NCI-H82 treated with DMSO at 0.1 percent for 48 hours (cell line): ENCODE measurements at regions not wholly inside any gene's neighbourhood (a gene's known extent, or its start where the extent isn't known, plus 50 kb on each side); places are given as distances from the start of the nearest gene placed in this dataset.

Source experiments
- DNase-seq: peaks from one replicate; lab custom pipeline; 2025; ENCODE audit not compliant: unreplicated experiment; lab: John Stamatoyannopoulos, UW

DNA sequence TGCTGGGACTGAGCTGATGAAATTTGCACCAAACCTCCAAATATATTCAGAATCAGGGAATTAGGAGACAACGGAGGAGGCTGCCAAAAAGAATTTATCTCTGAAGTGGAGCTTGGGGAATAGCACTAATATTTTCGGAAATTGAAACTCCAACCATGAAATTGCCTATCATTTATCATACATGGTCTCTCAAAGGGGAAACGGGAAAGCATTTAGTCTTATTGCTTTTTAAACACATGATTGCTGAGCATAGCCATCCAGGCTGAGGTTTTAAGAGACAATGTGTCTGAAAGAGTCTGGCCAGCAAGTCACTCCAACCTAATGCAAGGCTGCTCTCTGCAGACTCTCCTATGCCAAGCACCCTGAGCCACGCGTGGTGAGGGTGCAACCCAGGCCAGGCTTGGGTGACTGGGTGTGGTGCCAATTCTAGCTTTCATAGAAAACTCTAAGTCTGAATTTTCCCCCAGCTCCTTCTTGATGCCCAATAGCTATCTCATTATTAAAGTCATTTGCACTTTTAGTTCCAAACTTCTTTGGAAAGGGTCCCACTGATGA lies 200.2 kb downstream of the RPLP1 start:
- no peak for DNase-seq

DNA sequence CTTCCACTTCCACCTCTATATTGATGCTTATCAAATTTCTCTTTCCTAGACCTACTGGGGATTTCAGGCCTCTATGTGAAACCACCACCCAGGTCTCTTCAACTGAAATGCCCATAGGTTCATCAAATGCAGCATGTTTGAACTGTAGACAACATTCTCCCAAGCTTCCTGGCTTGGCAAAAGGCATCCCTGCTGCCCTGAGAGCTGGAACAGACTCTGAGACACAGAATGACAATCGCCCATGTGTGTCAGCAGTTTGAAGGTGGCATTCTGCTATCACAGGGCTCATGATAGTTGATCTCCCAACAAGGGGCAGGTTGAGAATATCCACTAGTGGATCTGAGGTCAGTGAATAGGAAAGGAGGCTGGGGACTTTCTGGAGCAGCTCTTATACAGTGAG lies 200.7 kb downstream of the RPLP1 start:
- DNase-seq = no peak

GRCh38 chr15:69653846-69654245 lies 201.2 kb downstream of the RPLP1 start:
- DNase-seq = no peak

- no peak for DNase-seq
Measured at GRCh38 chr15:69656271-69657030, 203.8 kb downstream of the RPLP1 start.

DNA sequence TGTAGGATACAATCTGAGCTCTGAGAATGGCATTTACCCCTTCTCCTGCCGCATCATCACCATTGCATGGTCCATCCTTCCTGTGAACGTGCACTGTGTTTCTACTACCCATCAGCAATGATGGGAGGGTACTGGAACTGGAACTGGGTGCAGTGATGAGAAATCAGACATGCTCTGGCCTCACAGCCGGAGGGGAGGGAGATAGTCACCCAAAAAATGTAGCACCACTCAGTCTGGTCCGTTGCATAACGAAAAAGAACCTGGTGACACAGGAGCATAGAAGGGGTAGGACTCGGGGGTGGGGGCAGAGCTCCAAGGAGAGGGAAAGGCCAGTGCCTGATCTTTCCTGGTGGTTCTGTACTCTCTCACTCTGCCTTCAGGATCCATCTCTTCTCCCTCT lies 205.0 kb downstream of the RPLP1 start:
- no peak for DNase-seq

DNA sequence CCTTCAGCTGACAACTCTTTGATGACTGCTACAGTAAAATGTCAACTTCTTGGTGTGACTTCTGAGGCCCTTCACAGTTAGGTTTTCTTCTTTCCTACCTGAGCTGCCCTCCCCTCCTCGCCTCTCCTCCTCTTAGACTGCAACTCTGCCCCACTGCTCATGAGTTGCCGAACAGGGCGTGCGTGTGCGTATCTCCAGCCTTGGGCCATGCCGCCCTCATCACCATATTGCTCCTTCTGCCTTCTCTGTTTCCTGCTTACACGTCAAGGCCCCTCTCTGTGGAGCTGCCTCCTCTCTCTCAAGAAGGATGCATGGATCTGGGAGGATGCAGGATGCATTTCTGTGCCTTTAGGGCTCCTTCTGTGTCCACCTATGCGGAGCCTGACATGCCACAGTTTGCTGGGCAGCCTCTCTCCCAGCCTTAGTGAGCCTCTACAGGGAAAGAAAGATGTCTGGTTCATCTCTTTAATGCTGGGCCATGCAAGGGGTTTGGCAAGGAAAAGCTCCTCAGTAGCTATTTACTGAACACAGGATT lies 205.9 kb downstream of the RPLP1 start:
- DNase-seq = no peak

DNA sequence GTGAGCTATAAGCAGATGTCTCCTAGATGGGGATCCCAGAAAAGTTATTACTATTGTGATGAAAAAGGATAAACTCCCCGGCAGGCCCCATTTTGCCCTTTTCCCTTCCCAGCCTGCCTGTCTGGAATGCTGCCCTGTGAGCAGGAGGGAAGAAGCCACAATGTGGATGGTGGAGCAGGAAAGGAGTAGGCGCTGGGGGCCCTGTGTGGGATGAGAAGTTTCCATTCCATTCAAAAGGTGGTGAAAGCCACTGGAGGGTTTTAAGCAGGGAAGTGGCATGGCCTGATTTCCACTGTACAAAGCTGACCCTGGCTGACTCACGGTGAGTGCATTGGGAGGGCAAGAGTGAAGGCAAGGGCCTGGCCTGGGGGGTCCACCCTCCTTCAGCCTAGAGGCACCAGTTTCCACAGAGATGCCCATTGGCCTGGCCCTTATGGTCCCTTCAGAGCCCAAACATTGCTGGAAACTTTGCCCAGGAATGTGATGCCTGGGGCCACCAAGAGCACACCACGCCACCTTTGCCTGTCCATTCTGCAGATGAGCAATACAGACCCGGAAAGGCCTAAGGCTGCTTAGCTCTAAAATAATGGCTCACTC lies 206.9 kb downstream of the RPLP1 start:
- DNase-seq = no peak

GRCh38 chr15:69660114-69660513 lies 207.5 kb downstream of the RPLP1 start:
- DNase-seq = no peak

DNA sequence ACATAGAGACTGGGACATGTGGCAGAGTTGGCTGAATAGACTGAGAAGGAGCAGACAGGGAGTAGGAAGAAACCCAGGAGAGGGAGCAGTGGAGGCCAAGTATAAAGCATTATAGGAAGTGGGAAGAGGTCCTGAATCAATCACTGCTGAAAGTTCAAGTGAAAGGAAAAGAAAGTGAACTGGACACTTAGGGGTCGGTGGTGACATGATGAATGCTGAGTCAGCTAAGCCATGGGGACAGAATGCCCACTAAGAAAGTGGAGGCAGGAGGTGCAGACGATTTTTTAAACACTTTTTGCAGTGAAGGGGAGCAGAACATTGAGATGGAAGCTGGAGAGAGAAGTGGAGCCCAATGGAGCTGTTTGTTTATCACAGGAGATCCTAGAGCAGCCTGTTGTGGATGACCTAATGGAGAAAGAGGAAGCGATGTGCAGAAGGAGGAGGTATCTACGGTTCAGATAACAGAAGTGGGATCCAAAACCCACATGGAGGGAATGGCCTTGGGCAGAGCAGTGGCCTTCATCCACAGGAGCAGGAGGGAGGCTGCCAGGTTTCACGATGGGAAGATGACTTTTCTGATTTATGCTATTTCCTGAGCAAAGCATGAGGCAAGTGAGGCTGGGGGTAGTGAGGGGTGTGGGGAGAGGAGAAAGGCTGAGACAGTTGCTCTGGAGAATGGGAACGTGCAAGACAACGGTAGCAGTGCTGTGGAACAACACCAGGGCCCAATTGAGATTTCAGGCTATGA lies 208.2 kb downstream of the RPLP1 start:
- no peak for DNase-seq

DNA sequence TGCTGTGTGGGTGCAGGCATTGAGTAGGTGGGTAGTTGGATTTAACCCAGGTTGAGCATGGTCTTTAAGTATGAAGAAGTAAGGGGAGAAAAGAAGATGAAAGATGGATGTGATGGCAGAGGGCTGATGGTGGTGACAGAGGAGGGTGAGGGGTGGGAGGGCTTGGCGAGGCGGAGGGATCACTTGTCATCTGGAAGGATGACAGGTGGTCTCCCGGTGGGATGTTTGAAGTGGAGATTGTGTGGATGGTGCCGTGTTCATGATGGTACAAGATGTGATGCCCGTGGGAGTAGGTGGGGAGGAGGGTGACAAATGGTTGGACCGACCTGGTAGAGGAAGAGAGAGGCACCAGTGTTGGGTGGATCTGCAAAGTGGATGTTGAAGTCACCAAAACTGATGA lies 208.8 kb downstream of the RPLP1 start:
- no peak for DNase-seq

DNA sequence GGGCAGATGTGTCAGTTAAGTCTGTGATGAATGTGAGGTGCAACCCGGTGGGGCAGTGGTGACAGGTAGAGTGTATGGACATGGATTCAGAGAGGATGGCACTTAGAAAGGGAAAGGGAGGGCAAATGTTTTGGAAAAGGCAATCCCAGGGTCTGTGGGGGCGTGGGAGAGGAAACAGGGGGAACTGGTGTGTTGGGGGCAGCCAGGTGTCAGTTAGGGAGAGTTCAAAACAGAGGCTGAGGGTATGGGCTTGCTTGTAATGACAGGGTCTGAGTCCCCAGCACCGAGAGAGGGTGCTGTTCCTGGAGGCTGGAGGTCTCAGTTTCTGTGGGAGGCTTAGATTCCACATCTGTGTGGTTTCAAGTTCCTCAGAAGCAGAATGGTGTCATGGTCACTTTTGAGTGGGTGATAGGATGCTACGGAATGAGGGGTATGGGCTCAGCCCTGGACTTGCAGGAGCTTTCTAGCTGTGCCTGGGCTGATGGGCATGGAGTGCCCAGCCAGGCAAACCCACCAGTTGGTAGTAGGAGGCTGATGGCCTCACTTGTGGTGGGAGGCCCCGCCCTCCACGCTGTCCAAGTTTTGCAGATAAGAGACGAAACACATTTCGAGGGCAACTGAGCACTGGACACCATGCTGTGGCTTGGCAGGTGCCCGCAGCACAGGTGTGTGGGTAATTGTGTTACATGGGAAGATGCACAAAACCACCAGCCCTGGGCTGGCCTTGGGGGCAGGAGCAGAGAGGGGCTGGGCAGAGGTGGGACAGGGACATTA lies 209.4 kb downstream of the RPLP1 start:
- no peak for DNase-seq

GRCh38 chr15:69662645-69663000 lies 210.0 kb downstream of the RPLP1 start:
- DNase-seq = no peak

- DNase-seq = no peak
Measured at GRCh38 chr15:69663441-69663840, 210.8 kb downstream of the RPLP1 start.

GRCh38 chr15:69663982-69664381 lies 211.4 kb downstream of the RPLP1 start:
- DNase-seq = no peak

GRCh38 chr15:69664572-69665571 lies 212.3 kb downstream of the RPLP1 start:
- no peak for DNase-seq

DNA sequence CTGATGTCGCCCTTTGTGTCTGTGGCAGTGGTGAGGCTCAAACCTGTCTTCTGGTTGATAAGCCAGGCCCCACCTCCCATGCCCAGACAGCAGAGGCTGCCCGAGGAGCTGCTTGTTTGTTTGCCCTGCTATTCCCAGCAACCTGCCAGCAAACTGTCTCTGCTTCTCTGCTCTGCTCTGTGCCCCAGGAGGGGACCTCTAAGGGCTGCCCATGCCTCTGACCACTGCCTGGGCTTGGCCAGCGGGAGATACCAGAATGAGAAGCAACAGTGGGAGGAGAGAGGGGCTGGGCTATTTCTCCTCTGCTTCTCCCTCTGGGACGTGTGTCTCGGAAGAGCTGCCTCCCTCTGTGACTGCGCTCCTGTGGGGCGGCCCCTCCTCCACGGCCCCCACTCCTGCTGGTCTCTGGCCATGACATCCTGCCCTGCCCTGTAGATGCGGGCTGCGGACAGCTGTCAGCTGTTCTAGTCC lies 213.1 kb downstream of the RPLP1 start:
- DNase-seq = no peak

DNA sequence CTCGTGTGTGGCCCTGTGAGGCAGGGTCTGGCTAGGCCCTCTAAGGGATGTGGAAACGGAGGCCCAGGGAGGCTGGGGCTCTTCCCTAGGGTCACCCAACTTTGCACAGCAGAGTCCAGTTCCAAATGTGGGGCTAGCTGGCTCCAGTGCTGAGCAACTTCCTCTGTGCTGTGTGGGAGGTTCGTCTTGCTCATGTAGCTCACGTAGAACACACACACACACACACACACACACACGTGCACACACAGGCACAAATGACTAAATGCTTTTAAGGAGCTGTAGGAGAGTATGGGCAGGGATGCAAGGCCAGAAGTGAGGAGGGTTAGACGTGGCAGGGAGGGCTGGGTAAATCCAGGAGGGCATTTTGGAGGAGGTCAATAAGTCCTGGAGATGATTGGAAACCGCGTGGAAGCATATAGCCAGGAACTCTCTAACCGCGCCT lies 213.8 kb downstream of the RPLP1 start:
- no peak for DNase-seq

- no peak for DNase-seq
Measured at GRCh38 chr15:69666921-69667811, 214.5 kb downstream of the RPLP1 start.
